MM.1S (cell line): ENCODE measurements at regions not wholly inside any gene's neighbourhood (a gene's known extent, or its start where the extent isn't known, plus 50 kb on each side); places are given as distances from the start of the nearest gene placed in this dataset.

Experiments
- DNase-seq: peaks from one replicate; pipeline ENCODE4 v3.0.0-alpha.2; 2015
- H2AFZ ChIP-seq: fragments of 300-600 bp; sonication (generic); 2 replicates; pipeline ENCODE4 v1.6.0; 2016; ENCODE audit warnings: antibody characterized with exemption, low read length
- H3F3A ChIP-seq: fragments of 300-600 bp; sonication (generic); 2 replicates; pipeline ENCODE4 v1.6.1; 2016; ENCODE audit warnings: mild to moderate bottlenecking, antibody characterized with exemption, low read length, moderate library complexity, mixed read lengths; ENCODE audit not compliant: insufficient read depth
- H3K27ac ChIP-seq: fragments of 300-600 bp; sonication (generic); 2 replicates; pipeline ENCODE4 v1.5.1; 2016; ENCODE audit warnings: mild to moderate bottlenecking, low read length
- H3K27me3 ChIP-seq: fragments of 300-600 bp; sonication (generic); replicated peaks from 2 replicates; pipeline ENCODE4 v1.6.0; 2016; ENCODE audit warnings: low read length; ENCODE audit not compliant: insufficient read depth
- H3K36me3 ChIP-seq: fragments of 300-600 bp; sonication (generic); replicated peaks from 2 replicates; pipeline ENCODE4 v1.6.1; 2016; ENCODE audit warnings: mild to moderate bottlenecking, low read length, mixed read lengths; ENCODE audit not compliant: insufficient read depth
- H3K4me1 ChIP-seq: fragments of 300-600 bp; sonication (generic); 2 replicates; pipeline ENCODE4 v1.6.1; 2016; ENCODE audit warnings: low read length, mixed read lengths
- H3K4me2 ChIP-seq: fragments of 300-600 bp; sonication (generic); 2 replicates; pipeline ENCODE4 v1.6.0; 2016; ENCODE audit warnings: low read depth, low read length
- H3K4me3 ChIP-seq: fragments of 300-600 bp; sonication (generic); 2 replicates; pipeline ENCODE4 v1.5.1; 2016; ENCODE audit warnings: low read length, mixed read lengths
- H3K79me2 ChIP-seq: fragments of 300-600 bp; sonication (generic); 2 replicates; pipeline ENCODE4 v1.6.1; 2016; ENCODE audit warnings: mixed run types, low read length, mixed read lengths
- H3K9ac ChIP-seq: fragments of 300-600 bp; sonication (generic); 2 replicates; pipeline ENCODE4 v1.6.1; 2016; ENCODE audit warnings: low read length, mixed read lengths
- H3K9me2 ChIP-seq: fragments of 300-600 bp; sonication (generic); replicated peaks from 2 replicates; pipeline ENCODE4 v1.6.1; 2016; ENCODE audit warnings: mild to moderate bottlenecking, low read length, mixed read lengths; ENCODE audit not compliant: insufficient read depth
- H3K9me3 ChIP-seq: fragments of 300-600 bp; sonication (generic); replicated peaks from 2 replicates; pipeline ENCODE4 v1.6.1; 2016; ENCODE audit warnings: mild to moderate bottlenecking, low read length, mixed read lengths; ENCODE audit not compliant: insufficient read depth
- H4K20me1 ChIP-seq: fragments of 300-600 bp; sonication (generic); 2 replicates; pipeline ENCODE4 v1.6.1; 2016; ENCODE audit warnings: mild to moderate bottlenecking, low read length, moderate library complexity, mixed read lengths; ENCODE audit not compliant: insufficient read depth
- EZH2 ChIP-seq: fragments of 300-600 bp; sonication (generic); optimal IDR thresholded peaks from 2 replicates; pipeline ENCODE3; 2017; ENCODE audit warnings: low read depth, mild to moderate bottlenecking, antibody characterized with exemption, low read length, mixed read lengths
- EZH2phosphoT487 ChIP-seq: fragments of 300-600 bp; sonication (generic); IDR thresholded peaks from 2 replicates; pipeline ENCODE4 v1.6.1; 2018; ENCODE audit warnings: antibody characterized with exemption, low read length
- TF ChIP-seq, protein P1 (sequence below): fragments of 300-600 bp; sonication (generic); IDR thresholded peaks from 2 replicates; pipeline ENCODE4 v1.5.1; 2016; ENCODE audit warnings: antibody characterized with exemption, low read length, mixed read lengths

GRCh38 chr5:166992874-166993722, 1298.3 kb upstream of the WWC1 start:
- Histone ChIP-seq H2AFZ (no peak overlapping the region), H3F3A (no peaks in the 10 kb centered on the region), H3K79me2 (no peaks in the 10 kb centered on the region), H3K4me2 (no peak overlapping the region), H3K4me1 (no peaks in the 10 kb centered on the region), H3K36me3 (no peaks in the 10 kb centered on the region), H3K9me2 (no peaks in the 10 kb centered on the region), H4K20me1 (no peaks in the 10 kb centered on the region), H3K9me3 (no peaks in the 10 kb centered on the region), H3K4me3 (no peak overlapping the region), H3K27me3 (no peaks in the 10 kb centered on the region), H3K27ac (no peak overlapping the region), H3K9ac (no peak overlapping the region)
- DNase-seq = no peak
- TF ChIP-seq, protein P1, sequence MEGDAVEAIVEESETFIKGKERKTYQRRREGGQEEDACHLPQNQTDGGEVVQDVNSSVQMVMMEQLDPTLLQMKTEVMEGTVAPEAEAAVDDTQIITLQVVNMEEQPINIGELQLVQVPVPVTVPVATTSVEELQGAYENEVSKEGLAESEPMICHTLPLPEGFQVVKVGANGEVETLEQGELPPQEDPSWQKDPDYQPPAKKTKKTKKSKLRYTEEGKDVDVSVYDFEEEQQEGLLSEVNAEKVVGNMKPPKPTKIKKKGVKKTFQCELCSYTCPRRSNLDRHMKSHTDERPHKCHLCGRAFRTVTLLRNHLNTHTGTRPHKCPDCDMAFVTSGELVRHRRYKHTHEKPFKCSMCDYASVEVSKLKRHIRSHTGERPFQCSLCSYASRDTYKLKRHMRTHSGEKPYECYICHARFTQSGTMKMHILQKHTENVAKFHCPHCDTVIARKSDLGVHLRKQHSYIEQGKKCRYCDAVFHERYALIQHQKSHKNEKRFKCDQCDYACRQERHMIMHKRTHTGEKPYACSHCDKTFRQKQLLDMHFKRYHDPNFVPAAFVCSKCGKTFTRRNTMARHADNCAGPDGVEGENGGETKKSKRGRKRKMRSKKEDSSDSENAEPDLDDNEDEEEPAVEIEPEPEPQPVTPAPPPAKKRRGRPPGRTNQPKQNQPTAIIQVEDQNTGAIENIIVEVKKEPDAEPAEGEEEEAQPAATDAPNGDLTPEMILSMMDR = no peak
- TF ChIP-seq EZH2 = no peak
- TF ChIP-seq EZH2phosphoT487 = no peak

- Histone ChIP-seq H3K4me3 (no peak overlapping the region), H3K27me3 (no peaks in the 10 kb centered on the region), H3K9me2 (no peaks in the 10 kb centered on the region), H3K79me2 (no peaks in the 10 kb centered on the region), H3K4me1 (no peaks in the 10 kb centered on the region), H2AFZ (no peak overlapping the region), H4K20me1 (no peaks in the 10 kb centered on the region), H3K36me3 (no peaks in the 10 kb centered on the region), H3K4me2 (no peak overlapping the region), H3K9me3 (no peaks in the 10 kb centered on the region), H3K27ac (no peak overlapping the region), H3F3A (no peaks in the 10 kb centered on the region), H3K9ac (no peak overlapping the region)
- DNase-seq = no peak
- TF ChIP-seq, protein P1 = no peak
- TF ChIP-seq EZH2 = no peak
- TF ChIP-seq EZH2phosphoT487 = no peak
Measured at GRCh38 chr5:166994226-166994625, 1297.2 kb upstream of the WWC1 start.

- Histone ChIP-seq H4K20me1 (no peaks in the 10 kb centered on the region), H3K4me1 (no peaks in the 10 kb centered on the region), H3K27ac (no peak overlapping the region), H3K9ac (no peak overlapping the region), H3F3A (no peaks in the 10 kb centered on the region), H3K4me2 (no peak overlapping the region), H3K9me2 (no peaks in the 10 kb centered on the region), H3K4me3 (no peak overlapping the region), H3K36me3 (no peaks in the 10 kb centered on the region), H3K9me3 (no peaks in the 10 kb centered on the region), H2AFZ (no peak overlapping the region), H3K27me3 (no peaks in the 10 kb centered on the region), H3K79me2 (no peaks in the 10 kb centered on the region)
- no peak for TF ChIP-seq EZH2phosphoT487
- TF ChIP-seq, protein P1 = no peak
- no peak for TF ChIP-seq EZH2
- no peak for DNase-seq
Measured at GRCh38 chr5:167001246-167001645, 1290.2 kb upstream of the WWC1 start.
